D721Med (cell line): ENCODE measurements at regions not wholly inside any gene's neighbourhood (a gene's known extent, or its start where the extent isn't known, plus 50 kb on each side); places are given as distances from the start of the nearest gene placed in this dataset.

ENCODE experiments used
- DNase-seq: peaks from one replicate; pipeline ENCODE4 v3.0.0; 2011; ENCODE audit warnings: low spot score; ENCODE audit not compliant: insufficient read length
- FAIRE-seq: peaks from 2 replicates; lab custom pipeline; 2011; peaks lifted over from hg19 to GRCh38; lab: Jason Lieb, UNC
- TF ChIP-seq, protein P1 (sequence below): IDR thresholded peaks from 2 replicates; pipeline ENCODE4 v1.5.1; 2012; ENCODE audit warnings: mild to moderate bottlenecking, control low read depth; ENCODE audit not compliant: insufficient read depth; ENCODE audit errors: missing control alignments

DNA sequence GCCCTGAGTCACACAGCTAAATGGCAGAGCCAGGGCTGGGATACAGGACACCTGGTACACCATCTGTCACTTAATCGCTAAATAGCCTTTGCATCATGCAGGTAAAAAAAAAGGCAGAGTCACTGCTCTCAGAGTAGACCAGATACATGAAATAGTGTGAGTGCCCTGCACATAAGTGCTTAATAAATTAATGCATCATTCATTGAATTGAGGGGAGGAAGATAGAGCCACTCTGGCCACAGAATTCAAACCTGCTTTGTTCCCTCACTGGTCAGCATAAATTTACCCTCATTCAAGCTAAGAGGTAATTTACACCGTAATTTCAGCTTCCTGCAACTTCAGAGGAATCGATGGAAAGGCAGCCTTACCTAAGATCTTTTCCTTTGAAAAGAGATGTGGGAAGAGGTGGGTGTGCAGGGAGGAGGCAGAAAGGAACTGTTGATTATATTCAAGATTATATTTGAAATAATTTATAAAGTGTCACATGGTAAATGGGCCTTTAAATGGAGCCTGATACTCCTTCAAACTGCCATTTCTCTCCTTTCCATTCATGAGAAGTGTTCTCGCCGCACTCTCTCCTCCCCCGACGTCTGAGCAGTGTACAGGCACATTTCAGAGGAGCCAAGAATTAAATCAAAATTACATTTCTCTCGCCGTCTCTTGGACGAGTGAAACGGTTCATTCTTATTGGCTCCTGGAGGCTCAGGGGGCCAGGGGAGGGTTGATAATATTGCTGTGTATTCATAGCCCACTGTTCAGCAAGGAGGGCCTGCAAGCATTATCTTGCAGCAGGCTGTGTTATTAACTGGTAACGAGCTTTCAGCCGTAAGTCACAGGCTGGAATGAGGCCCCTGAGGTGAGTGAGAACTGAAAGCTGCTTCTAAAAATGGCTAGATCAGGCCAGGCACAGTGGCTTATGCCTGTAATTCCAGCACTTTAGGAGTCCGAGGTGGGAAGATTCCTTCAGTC lies 52.2 kb upstream of the HMGXB4 start:
- no peak for DNase-seq
- TF ChIP-seq, protein P1, sequence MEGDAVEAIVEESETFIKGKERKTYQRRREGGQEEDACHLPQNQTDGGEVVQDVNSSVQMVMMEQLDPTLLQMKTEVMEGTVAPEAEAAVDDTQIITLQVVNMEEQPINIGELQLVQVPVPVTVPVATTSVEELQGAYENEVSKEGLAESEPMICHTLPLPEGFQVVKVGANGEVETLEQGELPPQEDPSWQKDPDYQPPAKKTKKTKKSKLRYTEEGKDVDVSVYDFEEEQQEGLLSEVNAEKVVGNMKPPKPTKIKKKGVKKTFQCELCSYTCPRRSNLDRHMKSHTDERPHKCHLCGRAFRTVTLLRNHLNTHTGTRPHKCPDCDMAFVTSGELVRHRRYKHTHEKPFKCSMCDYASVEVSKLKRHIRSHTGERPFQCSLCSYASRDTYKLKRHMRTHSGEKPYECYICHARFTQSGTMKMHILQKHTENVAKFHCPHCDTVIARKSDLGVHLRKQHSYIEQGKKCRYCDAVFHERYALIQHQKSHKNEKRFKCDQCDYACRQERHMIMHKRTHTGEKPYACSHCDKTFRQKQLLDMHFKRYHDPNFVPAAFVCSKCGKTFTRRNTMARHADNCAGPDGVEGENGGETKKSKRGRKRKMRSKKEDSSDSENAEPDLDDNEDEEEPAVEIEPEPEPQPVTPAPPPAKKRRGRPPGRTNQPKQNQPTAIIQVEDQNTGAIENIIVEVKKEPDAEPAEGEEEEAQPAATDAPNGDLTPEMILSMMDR, result no peak
- FAIRE-seq, result no peak

DNA sequence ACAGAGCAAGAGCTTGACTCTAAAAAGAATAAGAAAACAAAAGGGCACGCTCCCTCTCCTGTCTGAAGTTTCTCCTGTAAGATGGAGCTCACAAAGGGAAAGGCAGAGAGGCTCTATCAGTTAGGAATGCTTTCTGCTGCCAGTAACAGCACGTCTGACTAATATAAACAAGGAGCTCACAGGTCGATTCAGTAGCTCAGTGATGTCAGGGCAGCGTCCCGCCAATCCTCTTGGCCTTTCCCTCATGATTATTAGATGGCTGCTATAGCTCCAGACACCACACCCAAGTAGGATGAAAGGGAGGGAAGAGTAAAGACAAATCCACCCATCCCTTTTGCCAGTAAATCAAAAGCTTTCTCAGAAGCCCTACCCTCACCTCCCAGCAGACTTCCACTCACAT lies 51.3 kb upstream of the HMGXB4 start:
- no peak for DNase-seq
- TF ChIP-seq, protein P1, result no peak
- no peak for FAIRE-seq

DNA sequence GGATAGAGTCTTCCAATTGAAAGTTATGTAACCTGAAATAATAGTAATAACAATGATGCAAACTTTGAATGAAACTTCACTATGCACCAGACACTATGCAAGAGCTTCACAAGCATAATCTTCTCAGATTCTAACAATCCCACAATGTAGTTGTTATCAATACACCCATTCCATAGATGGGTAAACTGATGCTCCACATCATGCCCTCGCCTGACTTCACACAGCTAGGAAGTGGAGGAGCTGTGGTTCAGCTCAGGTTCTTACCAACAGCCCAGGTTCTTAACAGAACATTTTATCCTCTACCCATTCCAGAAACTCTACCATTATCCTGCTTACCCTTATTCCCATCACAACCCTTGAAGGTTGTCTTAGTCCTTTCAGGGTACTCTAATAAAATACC lies 50.4 kb upstream of the HMGXB4 start:
- no peak for DNase-seq
- TF ChIP-seq, protein P1, result no peak
- FAIRE-seq, result no peak
